Upper lobe of right lung (tissue), 1 donor: ENCODE measurements at regions not wholly inside any gene's neighbourhood (a gene's known extent, or its start where the extent isn't known, plus 50 kb on each side); places are given as distances from the start of the nearest gene placed in this dataset.

ENCODE experiments used
- ATAC-seq: fragments of 200-7000 bp; cut with Tn5 transposase; one replicate; pipeline ENCODE4 v1.9.1; 2020; ENCODE audit warnings: mild to moderate bottlenecking, moderate library complexity
- DNase-seq: peaks from one replicate; pipeline ENCODE4 v3.0.0-alpha.2; 2020
- H3K27ac ChIP-seq: fragments of 200-600 bp; one replicate; pipeline ENCODE4 v1.8.0; 2022
- H3K27me3 ChIP-seq: fragments of 200-600 bp; one replicate; pipeline ENCODE4 v1.8.0; 2022; ENCODE audit warnings: mild to moderate bottlenecking
- H3K36me3 ChIP-seq: fragments of 200-600 bp; one replicate; pipeline ENCODE4 v1.8.0; 2022
- H3K4me1 ChIP-seq: fragments of 200-600 bp; one replicate; pipeline ENCODE4 v1.8.0; 2022
- H3K4me3 ChIP-seq: fragments of 200-600 bp; one replicate; pipeline ENCODE4 v1.8.0; 2022; ENCODE audit warnings: mild to moderate bottlenecking
- H3K9me3 ChIP-seq: fragments of 200-600 bp; one replicate; pipeline ENCODE4 v1.8.0; 2022
- intact Hi-C: fragments of 100-400 bp; cut with DNase I; formaldehyde crosslinking; loops from one replicate; pipeline ENCODE4 v1.11.0; 2022
- TF ChIP-seq, protein P1 (sequence below): fragments of 200-600 bp; IDR thresholded peaks from one replicate; pipeline ENCODE4 v1.8.0; 2022; ENCODE audit warnings: antibody characterized with exemption
- donor health status: DM: no; HTN: yes; CAD: no; lungs with severe emphysema.

DNA sequence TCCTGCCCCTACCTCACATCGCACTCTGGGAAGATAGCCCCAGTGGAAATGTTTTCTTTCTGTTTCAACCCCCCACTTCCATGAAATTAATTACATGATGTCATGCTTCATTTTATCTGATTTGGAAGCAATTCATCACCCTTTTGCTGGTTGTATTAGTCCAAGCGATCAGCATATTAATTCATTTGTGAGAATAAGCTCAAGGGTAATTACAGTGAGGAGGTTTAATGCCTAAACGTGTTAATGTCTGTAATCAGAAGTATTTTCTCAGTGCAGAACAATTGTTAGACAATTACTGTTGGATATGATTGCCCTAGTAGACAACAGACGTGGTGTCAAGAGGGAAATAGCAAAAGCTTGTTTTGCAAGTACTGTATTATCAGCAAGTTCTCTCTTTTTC is 746.3 kb downstream of the CPS1 start:
- intact Hi-C loops, result no loop called here
- no peaks in the 10 kb centered on the region for H3K36me3 ChIP-seq
- H3K4me1 ChIP-seq, result no peaks in the 10 kb centered on the region
- no peaks in the 10 kb centered on the region for H3K9me3 ChIP-seq
- no peak overlapping the region for H3K4me3 ChIP-seq
- no peaks in the 10 kb centered on the region for H3K27me3 ChIP-seq
- DNase-seq, result no peak
- ATAC-seq, result no peak
- H3K27ac ChIP-seq, result no peak overlapping the region
- TF ChIP-seq, protein P1, sequence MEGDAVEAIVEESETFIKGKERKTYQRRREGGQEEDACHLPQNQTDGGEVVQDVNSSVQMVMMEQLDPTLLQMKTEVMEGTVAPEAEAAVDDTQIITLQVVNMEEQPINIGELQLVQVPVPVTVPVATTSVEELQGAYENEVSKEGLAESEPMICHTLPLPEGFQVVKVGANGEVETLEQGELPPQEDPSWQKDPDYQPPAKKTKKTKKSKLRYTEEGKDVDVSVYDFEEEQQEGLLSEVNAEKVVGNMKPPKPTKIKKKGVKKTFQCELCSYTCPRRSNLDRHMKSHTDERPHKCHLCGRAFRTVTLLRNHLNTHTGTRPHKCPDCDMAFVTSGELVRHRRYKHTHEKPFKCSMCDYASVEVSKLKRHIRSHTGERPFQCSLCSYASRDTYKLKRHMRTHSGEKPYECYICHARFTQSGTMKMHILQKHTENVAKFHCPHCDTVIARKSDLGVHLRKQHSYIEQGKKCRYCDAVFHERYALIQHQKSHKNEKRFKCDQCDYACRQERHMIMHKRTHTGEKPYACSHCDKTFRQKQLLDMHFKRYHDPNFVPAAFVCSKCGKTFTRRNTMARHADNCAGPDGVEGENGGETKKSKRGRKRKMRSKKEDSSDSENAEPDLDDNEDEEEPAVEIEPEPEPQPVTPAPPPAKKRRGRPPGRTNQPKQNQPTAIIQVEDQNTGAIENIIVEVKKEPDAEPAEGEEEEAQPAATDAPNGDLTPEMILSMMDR, result no peak

DNA sequence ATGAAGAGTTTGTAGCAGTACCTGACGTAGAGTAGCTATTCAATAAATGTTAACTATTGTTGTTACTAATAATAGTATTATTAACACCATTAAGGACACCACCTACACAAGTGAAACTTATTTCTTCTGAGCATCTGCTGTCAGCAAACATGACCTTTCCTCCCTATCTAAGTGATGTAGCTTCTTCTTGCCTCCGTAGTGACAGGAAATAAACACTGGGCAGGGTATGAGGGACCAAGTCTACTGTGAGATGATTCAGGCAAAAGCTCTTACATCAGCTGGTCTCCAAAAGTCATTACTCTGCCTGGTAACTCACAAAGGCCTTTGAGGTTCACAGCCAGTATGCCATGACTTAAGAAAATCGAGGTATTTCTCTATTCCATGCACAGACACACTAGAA is 750.5 kb downstream of the CPS1 start:
- no peak overlapping the region for H3K27ac ChIP-seq
- H3K4me3 ChIP-seq, result no peak overlapping the region
- ATAC-seq (no peak), DNase-seq (no peak)
- TF ChIP-seq, protein P1, result no peak
- H3K27me3 ChIP-seq, result no peaks in the 10 kb centered on the region
- no peaks in the 10 kb centered on the region for H3K4me1 ChIP-seq
- intact Hi-C loops, result no loop called here
- H3K36me3 ChIP-seq, result no peaks in the 10 kb centered on the region
- no peaks in the 10 kb centered on the region for H3K9me3 ChIP-seq
